Fibroblast of skin of back (primary cell): ENCODE measurements at regions not wholly inside any gene's neighbourhood (a gene's known extent, or its start where the extent isn't known, plus 50 kb on each side); places are given as distances from the start of the nearest gene placed in this dataset.
"Not testable (repeated sequence)": the region's sequence is repeated elsewhere in the genome, so short reads cannot be mapped to it uniquely, and the experiment has no call there.

Source experiments
- DNase-seq: peaks from one replicate; pipeline ENCODE4 v3.0.0-alpha.2; 2013

- DNase-seq = peak; percentile 49
Observed at GRCh38 chr11:109940816-109941215, 152.4 kb upstream of the ZC3H12C start.

- no peak for DNase-seq
Observed at GRCh38 chr11:109945626-109946321, 147.4 kb upstream of the ZC3H12C start.

GRCh38 chr11:109946322-109946846 lies 146.8 kb upstream of the ZC3H12C start:
- DNase-seq = peak; percentile 92

- DNase-seq = no peak
Observed at GRCh38 chr11:109954534-109954933, 138.7 kb upstream of the ZC3H12C start.

GRCh38 chr11:109956124-109956793 lies 136.9 kb upstream of the ZC3H12C start:
- no peak for DNase-seq

- DNase-seq = no peak
Observed at GRCh38 chr11:109957000-109957399, 136.2 kb upstream of the ZC3H12C start.

- no peak for DNase-seq
Observed at GRCh38 chr11:109957601-109958000, 135.6 kb upstream of the ZC3H12C start.

GRCh38 chr11:109958131-109958820 lies 134.9 kb upstream of the ZC3H12C start:
- no peak for DNase-seq

GRCh38 chr11:109958821-109959166 lies 134.4 kb upstream of the ZC3H12C start:
- no peak for DNase-seq

GRCh38 chr11:109960831-109961230 lies 132.4 kb upstream of the ZC3H12C start:
- DNase-seq = peak; percentile 37

GRCh38 chr11:109961261-109961660 lies 131.9 kb upstream of the ZC3H12C start:
- DNase-seq = no peak

- DNase-seq = no peak
Observed at GRCh38 chr11:109963101-109963500, 130.1 kb upstream of the ZC3H12C start.

GRCh38 chr11:109964487-109964886 lies 128.7 kb upstream of the ZC3H12C start:
- no peak for DNase-seq

GRCh38 chr11:109965445-109965844 lies 127.7 kb upstream of the ZC3H12C start:
- not testable (repeated sequence) for DNase-seq

- DNase-seq = not testable (repeated sequence)
Observed at GRCh38 chr11:109965926-109966325, 127.3 kb upstream of the ZC3H12C start.

- DNase-seq = not testable (repeated sequence)
Observed at GRCh38 chr11:109967136-109967535, 126.1 kb upstream of the ZC3H12C start.

GRCh38 chr11:109968299-109968698 lies 124.9 kb upstream of the ZC3H12C start:
- no peak for DNase-seq

- DNase-seq = no peak
Observed at GRCh38 chr11:109968781-109969180, 124.4 kb upstream of the ZC3H12C start.

- DNase-seq = no peak
Observed at GRCh38 chr11:109970516-109971183, 122.5 kb upstream of the ZC3H12C start.

GRCh38 chr11:109971184-109971523 lies 122.0 kb upstream of the ZC3H12C start:
- DNase-seq = peak; percentile 66

- DNase-seq = no peak
Observed at GRCh38 chr11:109972181-109972715, 120.9 kb upstream of the ZC3H12C start.

GRCh38 chr11:109972939-109973338 lies 120.3 kb upstream of the ZC3H12C start:
- no peak for DNase-seq

GRCh38 chr11:109973486-109973885 lies 119.7 kb upstream of the ZC3H12C start:
- DNase-seq = no peak
